ENCODE measurements at regions not wholly inside any gene's neighbourhood (a gene's known extent, or its start where the extent isn't known, plus 50 kb on each side); places are given as distances from the start of the nearest gene placed in this dataset.

GRCh38 chr2:196546151-196546919, 93.2 kb upstream of the CCDC150 start:
- no peak for DNase-seq

DNA sequence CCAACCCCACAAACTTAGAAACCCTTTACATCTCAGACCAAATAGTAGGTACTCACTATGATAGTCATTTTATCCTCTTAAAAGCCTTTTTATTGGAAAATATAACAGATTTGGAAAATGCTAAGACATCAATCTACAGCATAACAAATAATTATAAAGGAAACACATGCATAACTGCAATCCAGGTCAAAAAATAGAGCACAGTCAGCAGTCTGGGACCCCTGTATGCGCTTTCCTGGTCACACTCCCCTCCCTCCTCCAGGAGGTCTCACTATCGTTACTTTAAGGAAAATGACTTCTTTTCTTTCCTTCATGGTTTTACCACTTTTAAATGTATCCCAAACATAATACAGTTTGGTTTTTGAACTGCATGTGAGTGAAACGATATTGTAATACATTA, 90.5 kb upstream of the CCDC150 start:
- DNase-seq: no peak

DNA sequence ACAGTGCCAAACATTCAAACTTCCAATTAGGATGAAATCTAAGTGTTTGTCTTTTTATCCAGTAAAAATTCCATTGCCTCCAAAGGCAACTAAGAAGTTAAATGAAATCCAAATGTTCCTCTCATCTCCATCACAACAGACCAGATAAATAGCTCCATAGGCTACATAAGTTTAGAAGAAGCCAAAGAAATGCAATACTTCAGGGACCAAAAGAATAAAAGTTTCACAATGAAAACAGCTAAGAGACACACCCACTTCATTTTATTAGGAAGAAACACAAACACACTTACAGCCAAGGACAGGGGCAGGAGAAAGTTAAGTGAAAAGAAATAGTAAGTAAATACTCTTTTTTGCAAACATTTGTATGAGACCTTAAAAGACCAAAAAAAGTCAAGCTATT, 88.5 kb upstream of the CCDC150 start:
- no peak for DNase-seq

GRCh38 chr2:196555161-196555560, 84.4 kb upstream of the CCDC150 start:
- no peak for DNase-seq

- DNase-seq: no peak
Observed at GRCh38 chr2:196555726-196556125, 83.8 kb upstream of the CCDC150 start.

DNA sequence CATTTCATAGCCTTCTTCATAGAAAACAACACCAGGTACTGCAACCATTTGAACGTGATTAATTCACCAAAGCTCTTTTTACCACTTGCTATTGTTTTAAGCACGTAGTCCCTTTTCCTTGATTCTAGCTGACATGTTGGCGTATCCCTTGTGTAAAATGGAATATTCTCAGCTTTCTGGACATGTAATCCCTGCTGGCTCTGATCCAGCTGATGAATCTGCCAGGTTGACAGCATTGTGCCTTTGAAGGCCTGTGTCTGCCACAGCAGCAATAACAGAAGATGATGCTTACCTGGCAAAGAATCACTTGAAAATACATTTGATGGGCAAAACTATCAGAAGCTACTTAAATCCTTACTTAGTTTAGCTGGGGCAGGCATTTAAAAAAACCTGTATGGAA, 81.0 kb upstream of the CCDC150 start:
- DNase-seq: no peak

- DNase-seq: no peak
Observed at GRCh38 chr2:196563876-196564275, 75.6 kb upstream of the CCDC150 start.

GRCh38 chr2:196565106-196565765, 74.3 kb upstream of the CCDC150 start:
- no peak for DNase-seq

- DNase-seq: no peak
Observed at GRCh38 chr2:196565982-196566381, 73.5 kb upstream of the CCDC150 start.

DNA sequence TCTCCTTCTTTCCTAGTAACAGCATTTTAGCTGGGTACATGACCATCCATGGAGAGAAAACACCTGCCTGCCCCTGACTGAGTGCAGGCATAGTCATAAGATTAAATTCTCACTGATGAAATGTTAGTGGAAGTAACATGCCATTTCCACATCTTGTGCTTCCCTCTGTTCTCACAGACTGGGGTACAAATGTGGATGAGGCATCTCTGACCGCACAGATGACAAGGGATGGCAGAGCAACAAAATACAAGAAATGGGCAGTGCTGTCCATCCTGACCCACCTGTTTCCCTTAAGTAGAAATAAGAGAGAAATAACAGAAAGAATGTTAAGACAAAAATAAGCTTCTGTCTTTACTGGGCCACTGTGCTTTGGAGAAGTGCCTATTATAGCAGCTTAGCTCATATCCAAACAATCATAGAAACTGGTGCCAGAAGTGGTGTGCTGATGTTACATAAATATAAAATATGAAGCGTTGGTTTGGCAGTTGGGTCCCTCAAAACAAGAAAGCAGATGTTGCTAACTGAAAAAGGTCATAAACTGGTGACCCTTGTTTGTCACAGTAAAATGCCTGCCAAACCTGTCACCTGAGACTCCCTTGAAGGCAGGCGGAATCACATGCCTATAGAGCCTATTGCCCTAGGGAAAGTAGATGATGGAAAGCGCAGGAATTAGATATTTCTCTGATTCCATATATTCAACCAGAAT, 72.4 kb upstream of the CCDC150 start:
- DNase-seq: no peak

- DNase-seq: no peak
Observed at GRCh38 chr2:196568506-196568905, 71.0 kb upstream of the CCDC150 start.

DNA sequence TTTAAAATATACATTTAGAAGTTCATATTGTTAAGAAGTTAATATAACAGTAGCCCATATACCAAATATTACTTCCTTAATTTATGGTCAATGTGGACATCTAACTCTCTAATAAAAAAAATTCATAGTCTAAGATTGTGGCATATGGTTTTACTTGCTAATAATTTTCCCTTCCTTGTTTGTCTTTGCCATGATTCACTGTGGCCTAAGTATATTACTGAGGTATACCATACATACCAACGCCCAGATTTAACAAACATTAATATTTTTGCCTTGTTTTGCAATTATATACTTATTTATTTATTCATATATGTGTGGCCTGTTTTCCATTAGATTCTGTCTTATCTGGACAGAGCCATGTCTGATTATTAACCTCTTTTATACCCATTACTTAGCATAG, 54.6 kb upstream of the CCDC150 start:
- DNase-seq: no peak

- DNase-seq: no peak
Observed at GRCh38 chr2:196586511-196586991, 53.0 kb upstream of the CCDC150 start.

DNA sequence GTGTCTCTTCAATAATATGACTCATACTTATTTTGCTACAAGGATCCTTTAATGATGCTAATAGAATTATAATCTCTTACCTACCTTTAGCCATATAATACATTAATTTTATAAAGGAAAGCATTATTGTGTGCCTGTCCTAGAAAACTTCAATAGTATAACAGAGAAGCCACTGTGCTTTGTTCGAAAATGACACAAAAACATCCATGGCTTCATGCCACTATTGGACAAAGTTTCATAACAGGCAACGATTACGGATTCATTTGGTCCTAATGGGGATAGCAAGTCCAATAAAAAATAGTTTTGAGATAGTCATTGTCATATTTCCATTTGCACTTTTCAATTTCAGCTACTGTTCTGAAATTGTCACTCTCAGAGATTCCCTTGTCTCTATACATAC, 52.5 kb upstream of the CCDC150 start:
- DNase-seq: no peak

DNA sequence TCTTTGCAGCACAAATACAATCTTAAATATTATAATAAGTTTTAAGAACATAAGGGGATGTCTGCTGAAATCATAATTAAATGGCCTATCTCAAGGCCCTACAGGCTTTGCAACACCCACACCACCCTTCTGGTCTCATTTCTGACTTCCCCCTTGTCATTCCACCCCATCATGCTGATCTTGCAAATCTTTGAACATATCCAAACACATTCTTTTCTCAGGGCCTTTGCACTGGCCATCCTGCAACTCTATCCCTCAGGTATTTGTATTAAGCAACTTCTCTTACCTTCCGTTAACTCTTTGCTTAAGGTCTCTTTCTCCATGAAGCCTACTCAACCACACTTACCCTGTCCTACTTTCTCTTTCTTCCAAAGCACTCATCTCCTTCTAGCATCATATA, 51.8 kb upstream of the CCDC150 start:
- DNase-seq: no peak

GRCh38 chr2:196589419-196589818, 50.1 kb upstream of the CCDC150 start:
- DNase-seq: no peak

Data from activated CD8-positive, alpha-beta memory T cell treated with anti-CD3 and anti-CD28 coated beads, Interleukin-2, amount 50 U/mL, for 4 hours (primary cell).